Prostate gland (tissue), 2 donors: ENCODE measurements at regions not wholly inside any gene's neighbourhood (a gene's known extent, or its start where the extent isn't known, plus 50 kb on each side); places are given as distances from the start of the nearest gene placed in this dataset.

Source experiments
- DNase-seq: peaks from one replicate; pipeline ENCODE4 v3.0.0-alpha.2; 2019; ENCODE audit warnings: low spot score
- H3K27ac ChIP-seq, 2 donors: fragments of 200-600 bp; sonication (generic); 2 replicates each; pipeline ENCODE4 v1.5.1; 2017 to 2019
- H3K27me3 ChIP-seq: fragments of 200-600 bp; sonication (generic); replicated peaks from 2 replicates; pipeline ENCODE4 v1.5.1; 2019; ENCODE audit not compliant: insufficient read depth
- H3K36me3 ChIP-seq, 2 donors: fragments of 200-600 bp; sonication (generic); 1 replicate in 1 of 2; 2 replicates in 1 of 2; pipeline versions ENCODE4 v1.5.1 to v1.8.1; 2017 to 2019
- H3K4me1 ChIP-seq: fragments of 200-600 bp; sonication (generic); replicated peaks from 2 replicates; pipeline ENCODE4 v1.5.1; 2019
- H3K4me3 ChIP-seq, 2 donors: fragments of 200-600 bp; sonication (generic); 2 replicates each; pipeline ENCODE4 v1.5.1; 2017 to 2019
- H3K9me3 ChIP-seq: fragments of 200-600 bp; sonication (generic); 2 replicates; pipeline ENCODE4 v1.5.1; 2017
- POLR2A ChIP-seq: fragments of 450-650 bp; IDR thresholded peaks from one replicate; pipeline ENCODE4 v1.6.1; 2016; ENCODE audit warnings: antibody characterized with exemption, mild to moderate bottlenecking
- POLR2AphosphoS5 ChIP-seq: sonication (generic); formaldehyde crosslinking; IDR thresholded peaks from one replicate; pipeline ENCODE4 v1.6.1; 2017; ENCODE audit warnings: antibody characterized with exemption
- WGBS: methylation state at CpG from one replicate; pipeline ENCODE4 v1.1.5; 2018; 5-methylcytosine and 5-hydroxymethylcytosine counted together
- intact Hi-C: fragments of 100-400 bp; cut with DNase I; formaldehyde crosslinking; loops from one replicate; pipeline ENCODE4 v1.14.2; 2022
- TF ChIP-seq, protein P1 (sequence below), 4 experiments: fragments of 200-600 bp in 2 of 4; fragments of 450-650 bp in 2 of 4; sonication (generic) in 2 of 4; IDR thresholded peaks; 1 replicate in 3 of 4; 2 replicates in 1 of 4; pipeline ENCODE4 v1.5.1; 2016 to 2019; ENCODE audit warnings: antibody characterized with exemption in 4 of 4, mild to moderate bottlenecking in 2 of 4, moderate library complexity in 2 of 4

DNA sequence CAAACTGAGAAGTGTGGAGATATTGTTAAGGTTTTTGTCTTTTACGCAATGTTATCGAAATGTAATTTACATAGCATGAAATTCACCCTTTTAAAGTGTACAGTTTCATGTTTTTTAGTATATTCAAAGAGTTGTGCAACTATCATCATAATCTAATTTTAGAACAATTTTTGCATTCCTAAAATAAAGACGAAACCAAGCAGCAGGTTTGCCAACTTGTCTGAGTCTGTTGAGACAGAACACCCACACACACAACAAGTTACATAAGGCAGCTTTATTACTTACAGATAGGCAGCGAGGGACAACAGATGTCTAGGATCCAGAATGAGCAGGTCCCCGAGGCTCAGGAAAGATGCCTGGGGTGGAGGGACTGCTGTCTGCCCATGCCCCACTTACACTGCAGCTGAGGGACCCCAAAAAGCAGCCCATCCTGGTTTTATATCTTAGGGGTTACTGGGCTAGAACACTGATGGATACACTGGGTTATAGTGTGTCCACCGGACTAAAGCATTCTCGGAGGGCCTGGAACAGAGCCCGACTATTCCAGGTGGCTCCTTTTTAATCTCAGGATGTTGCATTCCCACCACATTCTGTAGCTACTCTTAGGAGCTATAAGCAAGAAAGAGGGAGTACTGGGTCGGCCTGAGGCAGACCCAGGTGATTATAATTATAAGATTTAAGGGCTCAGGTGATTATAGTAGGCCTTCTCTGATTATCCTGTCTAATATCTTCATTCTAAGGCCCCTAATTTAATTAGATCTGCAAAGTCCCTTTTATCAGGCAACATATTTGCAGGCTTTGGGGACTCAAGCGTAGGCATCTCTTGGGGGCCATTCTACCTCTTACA is 150.2 kb upstream of the DOK6 start:
- Histone ChIP-seq H3K4me1 (no peaks in the 10 kb centered on the region), H3K36me3 (no peaks in the 10 kb centered on the region), H3K9me3 (no peaks in the 10 kb centered on the region), H3K27ac (no peak overlapping the region), H3K27me3 (no peaks in the 10 kb centered on the region), H3K4me3 (no peak overlapping the region)
- intact Hi-C loops = no loop called here
- TF ChIP-seq, protein P1, sequence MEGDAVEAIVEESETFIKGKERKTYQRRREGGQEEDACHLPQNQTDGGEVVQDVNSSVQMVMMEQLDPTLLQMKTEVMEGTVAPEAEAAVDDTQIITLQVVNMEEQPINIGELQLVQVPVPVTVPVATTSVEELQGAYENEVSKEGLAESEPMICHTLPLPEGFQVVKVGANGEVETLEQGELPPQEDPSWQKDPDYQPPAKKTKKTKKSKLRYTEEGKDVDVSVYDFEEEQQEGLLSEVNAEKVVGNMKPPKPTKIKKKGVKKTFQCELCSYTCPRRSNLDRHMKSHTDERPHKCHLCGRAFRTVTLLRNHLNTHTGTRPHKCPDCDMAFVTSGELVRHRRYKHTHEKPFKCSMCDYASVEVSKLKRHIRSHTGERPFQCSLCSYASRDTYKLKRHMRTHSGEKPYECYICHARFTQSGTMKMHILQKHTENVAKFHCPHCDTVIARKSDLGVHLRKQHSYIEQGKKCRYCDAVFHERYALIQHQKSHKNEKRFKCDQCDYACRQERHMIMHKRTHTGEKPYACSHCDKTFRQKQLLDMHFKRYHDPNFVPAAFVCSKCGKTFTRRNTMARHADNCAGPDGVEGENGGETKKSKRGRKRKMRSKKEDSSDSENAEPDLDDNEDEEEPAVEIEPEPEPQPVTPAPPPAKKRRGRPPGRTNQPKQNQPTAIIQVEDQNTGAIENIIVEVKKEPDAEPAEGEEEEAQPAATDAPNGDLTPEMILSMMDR (IDR thresholded peaks at IDR 0.05) = no peak
- no peak for TF ChIP-seq POLR2A
- TF ChIP-seq POLR2AphosphoS5 = no peak
- WGBS = 45% methylated on average over 10 of the region's 10 CpGs
- no peak for DNase-seq

DNA sequence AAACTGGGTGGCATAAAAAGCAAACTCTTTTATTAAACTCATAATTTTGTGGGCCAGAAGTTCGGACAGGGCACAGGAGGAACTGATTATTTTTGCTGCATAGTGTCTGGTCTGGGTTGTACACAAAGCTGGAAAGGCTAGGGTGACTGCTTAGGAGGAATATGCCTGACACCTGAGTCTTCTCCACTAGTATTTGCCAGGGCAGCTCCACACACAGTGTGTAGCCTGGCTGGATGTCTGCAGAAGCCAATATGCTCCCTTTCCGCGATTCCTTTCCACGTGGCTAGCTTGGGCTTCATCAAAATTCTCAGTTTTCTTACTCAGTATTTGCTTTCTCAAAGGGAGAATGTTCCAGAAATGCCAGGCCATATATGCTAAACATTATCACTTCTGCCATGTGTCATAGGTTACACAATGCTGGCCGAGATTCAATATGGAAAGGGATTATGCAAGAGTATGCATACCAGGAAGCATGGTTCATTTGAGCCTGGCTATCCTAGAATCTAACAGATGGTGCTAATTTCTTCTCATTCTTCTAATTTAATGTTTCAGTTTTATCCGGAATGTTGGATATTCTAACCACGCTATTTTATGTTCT is 142.7 kb upstream of the DOK6 start:
- TF ChIP-seq, protein P1 (IDR thresholded peaks at IDR 0.05) = no peak
- TF ChIP-seq POLR2A (no peak), POLR2AphosphoS5 (no peak)
- H3K36me3 ChIP-seq = no peaks in the 10 kb centered on the region
- intact Hi-C loops = no loop called here

DNA sequence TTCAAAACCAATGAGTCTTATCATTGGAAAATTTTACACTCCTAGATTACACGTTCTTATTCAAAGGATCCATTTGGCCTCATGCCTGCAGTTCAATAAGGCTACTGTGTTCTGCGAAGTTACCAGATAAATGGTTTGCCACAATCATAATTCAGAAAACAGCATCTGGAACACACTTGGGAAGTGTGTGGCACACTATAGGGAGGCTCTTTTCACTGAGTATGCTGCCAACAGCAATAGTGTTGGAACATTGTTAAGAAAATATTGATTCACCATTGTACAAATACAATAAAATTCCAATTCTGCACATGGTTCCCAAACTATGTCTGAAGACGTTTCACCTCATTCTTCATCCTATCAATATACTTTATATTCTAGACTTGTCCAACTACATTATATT is 141.4 kb upstream of the DOK6 start:
- no peak for TF ChIP-seq POLR2AphosphoS5
- TF ChIP-seq POLR2A = no peak
- TF ChIP-seq, protein P1 (IDR thresholded peaks at IDR 0.05) = no peak
- Histone ChIP-seq H3K4me3 (no peak overlapping the region), H3K4me1 (no peaks in the 10 kb centered on the region), H3K27me3 (no peaks in the 10 kb centered on the region), H3K27ac (no peak overlapping the region), H3K36me3 (no peaks in the 10 kb centered on the region), H3K9me3 (no peaks in the 10 kb centered on the region)
- intact Hi-C loops = no loop called here
- WGBS = 37% methylated on average over 3 of the region's 3 CpGs
- no peak for DNase-seq

More for the DNA sequence above, 142.7 kb upstream of the DOK6 start:
- H3K4me3 ChIP-seq = no peak overlapping the region
- no peak overlapping the region for H3K27ac ChIP-seq
- DNase-seq = no peak
- WGBS = 89% methylated on average over 7 of the region's 7 CpGs
- H3K4me1 ChIP-seq = no peaks in the 10 kb centered on the region
- H3K27me3 ChIP-seq = no peaks in the 10 kb centered on the region
- no peaks in the 10 kb centered on the region for H3K9me3 ChIP-seq

DNA sequence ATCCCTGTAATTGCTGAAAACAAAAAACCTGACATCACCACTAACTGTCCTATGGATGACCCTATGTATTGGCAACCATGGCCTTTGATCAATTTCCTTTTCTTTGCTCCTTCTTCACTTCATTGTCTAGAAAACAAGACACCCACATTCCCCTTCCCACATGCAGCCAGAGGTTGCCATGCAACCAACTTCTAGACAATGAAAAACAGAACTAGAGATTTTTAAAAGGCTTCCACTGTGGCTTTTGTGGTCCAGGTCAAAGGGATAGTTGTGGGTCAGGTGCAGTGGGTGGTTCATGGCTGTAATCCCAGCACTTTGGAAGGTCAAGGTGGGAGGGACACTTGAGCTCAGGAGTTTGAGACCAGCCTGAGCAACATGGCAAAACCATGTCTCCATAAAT is 139.3 kb upstream of the DOK6 start:
- Histone ChIP-seq H3K27ac (no peak overlapping the region), H3K9me3 (no peaks in the 10 kb centered on the region), H3K27me3 (no peaks in the 10 kb centered on the region), H3K4me1 (no peaks in the 10 kb centered on the region), H3K4me3 (no peak overlapping the region), H3K36me3 (no peaks in the 10 kb centered on the region)
- no peak for TF ChIP-seq POLR2A
- no peak for TF ChIP-seq POLR2AphosphoS5
- TF ChIP-seq, protein P1 (IDR thresholded peaks at IDR 0.05) = no peak
- no peak for DNase-seq
- intact Hi-C loops = no loop called here

DNA sequence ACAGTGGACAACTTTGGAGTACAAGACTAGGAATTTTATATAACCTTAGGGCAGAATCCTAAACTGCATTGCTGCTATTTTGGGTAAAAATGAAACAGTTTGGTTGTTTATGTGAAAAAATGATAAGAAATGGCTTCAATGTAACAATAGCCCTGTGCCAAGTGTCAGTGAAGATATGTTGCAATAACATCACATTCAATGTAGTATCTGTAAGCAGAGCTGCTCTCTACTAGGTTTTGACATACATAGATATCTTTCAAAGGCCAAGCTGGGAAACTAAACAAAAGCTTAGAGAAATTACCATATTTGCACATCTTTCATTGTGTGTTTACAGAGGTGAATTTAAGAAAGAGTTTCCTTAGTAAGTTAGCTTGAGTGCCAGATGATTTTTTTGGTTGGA is 135.0 kb upstream of the DOK6 start:
- Histone ChIP-seq H3K4me1 (no peaks in the 10 kb centered on the region), H3K9me3 (no peaks in the 10 kb centered on the region), H3K27me3 (no peaks in the 10 kb centered on the region), H3K27ac (no peak overlapping the region), H3K36me3 (no peaks in the 10 kb centered on the region), H3K4me3 (no peak overlapping the region)
- no peak for TF ChIP-seq POLR2A
- no peak for DNase-seq
- intact Hi-C loops = no loop called here
